Activated naive CD8-positive, alpha-beta T cell (primary cell): ENCODE measurements at regions not wholly inside any gene's neighbourhood (a gene's known extent, or its start where the extent isn't known, plus 50 kb on each side); places are given as distances from the start of the nearest gene placed in this dataset.
"Not testable (repeated sequence)": the region's sequence is repeated elsewhere in the genome, so short reads cannot be mapped to it uniquely, and the experiment has no call there.

Experiments used
- H3K27ac Mint-ChIP-seq: one replicate; pipeline ENCODE4 v1.8.0; 2021; ENCODE audit warnings: mixed read lengths
- H3K27me3 Mint-ChIP-seq: one replicate; pipeline ENCODE4 v1.8.0; 2021; ENCODE audit warnings: mixed read lengths
- H3K36me3 Mint-ChIP-seq: one replicate; pipeline ENCODE4 v1.8.0; 2021; ENCODE audit warnings: mixed read lengths
- H3K4me1 Mint-ChIP-seq: one replicate; pipeline ENCODE4 v1.8.0; 2021; ENCODE audit warnings: low read depth, mixed read lengths
- H3K4me3 Mint-ChIP-seq: one replicate; pipeline ENCODE4 v1.8.0; 2021; ENCODE audit warnings: mild to moderate bottlenecking, mixed read lengths
- H3K9me3 Mint-ChIP-seq: one replicate; pipeline ENCODE4 v1.8.0; 2021; ENCODE audit warnings: low read depth, mixed read lengths

DNA sequence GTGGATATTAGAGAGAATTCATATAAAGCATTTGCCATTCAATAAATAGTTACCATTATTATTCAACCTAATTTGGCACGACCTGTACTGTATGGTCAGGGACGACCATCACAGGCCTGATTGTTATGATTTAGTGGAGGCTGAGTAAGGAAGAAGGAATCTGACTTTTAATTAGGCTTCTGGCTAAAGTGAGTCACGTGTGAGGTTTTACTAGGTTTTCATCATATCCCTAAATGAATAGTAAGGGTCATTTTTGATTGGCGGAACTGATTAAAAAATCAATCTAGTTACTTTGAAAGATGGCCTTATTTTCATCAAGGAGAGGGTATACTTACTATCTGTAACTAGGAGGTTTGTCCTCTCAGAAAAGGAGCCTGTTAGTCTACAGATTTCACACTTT, 143.4 kb downstream of the ADCYAP1 start:
- peaks cover 2% of the 10 kb centered on the region for H3K27me3 Mint-ChIP-seq

DNA sequence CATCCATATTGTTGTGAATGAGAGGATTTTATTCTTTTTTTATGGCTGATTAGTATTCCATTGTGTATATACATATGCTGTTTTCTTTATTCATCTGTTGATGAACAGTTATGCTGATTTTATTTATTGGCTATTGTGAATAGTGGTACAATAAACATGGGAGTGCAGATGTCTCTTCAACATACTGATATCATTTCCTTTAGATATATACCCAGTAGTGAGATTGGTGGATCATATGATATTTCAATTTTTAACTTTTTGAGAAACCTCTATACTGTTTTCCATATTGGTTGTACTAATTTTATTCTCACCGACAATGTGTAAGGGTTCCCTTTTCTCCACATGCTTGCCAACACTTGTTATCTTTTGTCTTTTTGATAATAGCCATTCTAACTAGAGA, 144.5 kb downstream of the ADCYAP1 start:
- no peaks in the 10 kb centered on the region for H3K4me1 Mint-ChIP-seq
- H3K9me3 Mint-ChIP-seq, result no peaks in the 10 kb centered on the region
- H3K27ac Mint-ChIP-seq, result no peak overlapping the region
- H3K36me3 Mint-ChIP-seq, result no peaks in the 10 kb centered on the region
- no peak overlapping the region for H3K4me3 Mint-ChIP-seq
- H3K27me3 Mint-ChIP-seq, result peaks cover 2% of the 10 kb centered on the region

More for the DNA sequence above, 143.4 kb downstream of the ADCYAP1 start:
- Mint-ChIP-seq H3K4me1 (no peaks in the 10 kb centered on the region), H3K27ac (no peak overlapping the region), H3K4me3 (no peak overlapping the region), H3K36me3 (no peaks in the 10 kb centered on the region), H3K9me3 (no peaks in the 10 kb centered on the region)

GRCh38 chr18:1050012-1050657, 145.5 kb downstream of the ADCYAP1 start:
- Mint-ChIP-seq H3K27ac (no peak overlapping the region), H3K36me3 (no peaks in the 10 kb centered on the region), H3K4me3 (no peak overlapping the region), H3K9me3 (no peaks in the 10 kb centered on the region), H3K4me1 (no peaks in the 10 kb centered on the region), H3K27me3 (peaks cover 2% of the 10 kb centered on the region)

DNA sequence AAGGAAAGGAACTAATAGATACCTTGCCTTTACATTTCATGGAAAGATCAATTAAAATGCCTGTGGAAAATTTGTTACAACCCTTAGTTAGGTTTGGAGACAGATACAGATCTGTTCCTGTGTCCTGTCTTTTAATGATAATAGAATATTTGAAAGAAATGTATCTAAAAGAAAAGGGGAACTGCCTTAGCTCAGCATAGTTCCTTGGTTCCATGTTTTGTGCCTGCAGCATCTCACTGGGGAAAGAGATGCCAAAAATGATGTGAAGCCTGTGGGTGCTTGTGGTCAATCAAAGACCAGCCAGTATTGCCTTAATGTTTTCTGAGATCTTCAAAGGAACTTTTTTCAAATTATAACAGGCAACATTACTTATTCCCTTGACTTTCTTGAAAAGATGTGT, 147.6 kb downstream of the ADCYAP1 start:
- H3K27me3 Mint-ChIP-seq, result no peaks in the 10 kb centered on the region
- no peak overlapping the region for H3K4me3 Mint-ChIP-seq
- no peaks in the 10 kb centered on the region for H3K36me3 Mint-ChIP-seq
- H3K27ac Mint-ChIP-seq, result no peak overlapping the region
- no peaks in the 10 kb centered on the region for H3K9me3 Mint-ChIP-seq
- H3K4me1 Mint-ChIP-seq, result no peaks in the 10 kb centered on the region

DNA sequence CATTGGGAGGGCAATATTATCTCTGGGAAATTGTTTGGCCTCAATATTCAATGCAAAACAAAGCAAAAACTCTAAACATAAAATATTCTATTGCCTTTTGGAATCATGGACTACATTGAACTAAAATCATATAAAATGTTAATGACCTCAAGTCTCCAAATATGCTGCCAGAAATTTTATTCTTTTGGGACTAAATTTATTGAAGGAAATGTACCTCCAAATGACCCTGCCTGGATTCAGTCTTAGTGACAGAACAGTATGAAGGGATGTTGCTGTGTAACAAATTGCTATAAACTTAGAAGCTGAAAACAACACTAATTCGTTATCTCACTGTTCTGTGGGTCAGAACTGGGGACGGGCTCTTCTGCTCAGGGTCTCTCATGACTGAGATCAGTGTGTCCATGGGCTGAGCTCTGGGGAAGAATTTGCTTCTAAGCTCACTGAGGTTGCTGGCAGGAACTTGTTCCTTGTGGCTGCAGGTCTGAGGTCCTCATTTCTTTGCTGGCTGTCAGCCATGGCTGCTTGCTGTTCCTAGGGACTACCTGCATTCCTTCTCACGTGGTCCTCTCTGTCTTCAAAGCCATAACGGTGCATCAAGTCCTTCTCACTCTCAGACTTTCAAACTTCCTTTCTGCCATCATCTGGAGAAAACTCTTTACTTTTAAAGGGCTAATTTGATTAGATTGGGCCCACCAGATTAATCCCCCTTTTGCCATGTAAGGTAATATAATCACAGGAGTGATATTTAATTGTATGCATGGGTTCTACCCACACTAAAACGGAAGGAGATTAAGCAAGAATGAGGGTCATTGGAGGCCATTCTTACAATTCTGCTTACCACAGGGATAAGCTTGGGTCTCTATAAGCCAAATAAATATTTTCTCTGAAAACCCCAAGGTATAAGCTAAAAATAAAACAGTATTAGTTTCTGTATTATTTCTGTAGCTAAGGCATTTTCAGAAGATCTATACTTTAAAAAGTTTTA, 149.0 kb downstream of the ADCYAP1 start:
- Mint-ChIP-seq H3K4me3 (no peak overlapping the region), H3K27me3 (no peaks in the 10 kb centered on the region), H3K4me1 (no peaks in the 10 kb centered on the region), H3K27ac (no peak overlapping the region), H3K36me3 (no peaks in the 10 kb centered on the region), H3K9me3 (no peaks in the 10 kb centered on the region)

GRCh38 chr18:1056404-1056803, 151.7 kb downstream of the ADCYAP1 start:
- peaks cover 4% of the 10 kb centered on the region for H3K9me3 Mint-ChIP-seq
- no peak overlapping the region for H3K4me3 Mint-ChIP-seq
- H3K36me3 Mint-ChIP-seq, result no peaks in the 10 kb centered on the region
- no peaks in the 10 kb centered on the region for H3K27me3 Mint-ChIP-seq
- no peak overlapping the region for H3K27ac Mint-ChIP-seq
- H3K4me1 Mint-ChIP-seq, result no peaks in the 10 kb centered on the region

DNA sequence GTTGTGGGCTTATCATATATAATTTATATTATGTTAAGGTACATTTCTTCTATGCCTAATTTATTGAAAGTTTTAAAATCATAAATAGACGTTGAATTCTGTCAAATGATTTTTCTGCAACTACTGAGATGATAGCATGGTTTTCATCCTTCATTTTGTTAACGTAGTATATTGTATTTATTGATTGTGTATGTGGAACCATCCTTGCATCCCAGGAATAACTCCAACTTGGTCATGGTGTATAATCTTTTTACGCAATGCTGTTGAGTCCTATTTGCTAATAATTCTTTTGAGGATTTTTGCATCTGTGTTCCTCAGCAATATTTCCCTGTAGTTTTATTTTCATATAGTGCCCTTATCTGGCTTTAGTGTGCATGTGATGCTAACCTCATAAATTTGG, 152.7 kb downstream of the ADCYAP1 start:
- H3K27me3 Mint-ChIP-seq, result no peaks in the 10 kb centered on the region
- no peak overlapping the region for H3K27ac Mint-ChIP-seq
- peaks cover 4% of the 10 kb centered on the region for H3K9me3 Mint-ChIP-seq
- no peaks in the 10 kb centered on the region for H3K36me3 Mint-ChIP-seq
- H3K4me1 Mint-ChIP-seq, result no peaks in the 10 kb centered on the region
- H3K4me3 Mint-ChIP-seq, result no peak overlapping the region

GRCh38 chr18:1062588-1062987, 157.9 kb downstream of the ADCYAP1 start:
- Mint-ChIP-seq H3K4me3 (no peak overlapping the region), H3K4me1 (no peaks in the 10 kb centered on the region), H3K9me3 (peaks cover 4% of the 10 kb centered on the region), H3K27ac (no peak overlapping the region), H3K27me3 (no peaks in the 10 kb centered on the region), H3K36me3 (no peaks in the 10 kb centered on the region)

GRCh38 chr18:1075322-1075721, 170.7 kb downstream of the ADCYAP1 start:
- Mint-ChIP-seq H3K27ac (no peak overlapping the region), H3K9me3 (no peaks in the 10 kb centered on the region), H3K27me3 (no peaks in the 10 kb centered on the region), H3K4me1 (no peaks in the 10 kb centered on the region), H3K4me3 (no peak overlapping the region), H3K36me3 (no peaks in the 10 kb centered on the region)

DNA sequence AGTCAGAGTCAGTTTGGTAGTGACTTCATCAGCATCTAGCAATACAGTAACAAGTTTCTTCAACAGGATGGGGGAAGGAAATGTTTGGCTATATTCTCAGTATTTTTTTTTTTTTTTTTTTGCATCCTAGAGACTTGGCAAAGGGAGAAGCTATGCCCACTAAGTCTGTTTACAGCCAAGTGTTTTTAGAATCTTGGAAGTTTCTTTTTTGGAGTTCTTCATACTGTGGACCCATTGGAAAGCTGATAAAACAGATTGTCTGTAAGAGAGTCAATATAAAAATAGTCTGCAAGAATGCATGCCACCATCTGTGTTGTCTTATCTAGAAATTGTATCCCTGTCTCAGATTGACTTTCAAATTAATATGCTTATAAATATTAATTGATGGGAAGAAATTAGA, 171.2 kb downstream of the ADCYAP1 start:
- H3K27me3 Mint-ChIP-seq, result no peaks in the 10 kb centered on the region
- no peak overlapping the region for H3K27ac Mint-ChIP-seq
- H3K4me1 Mint-ChIP-seq, result no peaks in the 10 kb centered on the region
- no peaks in the 10 kb centered on the region for H3K9me3 Mint-ChIP-seq
- no peaks in the 10 kb centered on the region for H3K36me3 Mint-ChIP-seq
- H3K4me3 Mint-ChIP-seq, result no peak overlapping the region

DNA sequence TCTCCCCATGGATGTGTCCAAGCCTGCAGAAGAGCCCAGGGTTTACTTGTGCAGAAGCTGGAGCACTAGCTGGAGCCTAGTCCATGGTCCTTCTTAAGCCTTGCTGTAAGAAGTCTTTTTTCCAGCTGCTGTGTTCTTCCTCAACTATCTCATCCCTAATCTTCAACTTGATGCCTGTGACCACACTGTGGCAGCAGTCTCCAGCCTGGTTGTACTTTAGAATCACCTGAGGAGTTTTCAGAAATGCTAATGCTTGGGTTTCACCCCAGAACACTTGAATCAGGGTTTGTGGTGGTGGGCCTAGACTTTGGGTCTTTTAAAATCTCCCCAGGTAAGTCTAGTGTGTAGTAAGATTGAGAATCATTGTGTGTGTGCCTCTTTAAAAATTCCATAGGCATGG, 173.6 kb downstream of the ADCYAP1 start:
- Mint-ChIP-seq H3K4me1 (no peaks in the 10 kb centered on the region), H3K27me3 (no peaks in the 10 kb centered on the region), H3K4me3 (no peak overlapping the region)

DNA sequence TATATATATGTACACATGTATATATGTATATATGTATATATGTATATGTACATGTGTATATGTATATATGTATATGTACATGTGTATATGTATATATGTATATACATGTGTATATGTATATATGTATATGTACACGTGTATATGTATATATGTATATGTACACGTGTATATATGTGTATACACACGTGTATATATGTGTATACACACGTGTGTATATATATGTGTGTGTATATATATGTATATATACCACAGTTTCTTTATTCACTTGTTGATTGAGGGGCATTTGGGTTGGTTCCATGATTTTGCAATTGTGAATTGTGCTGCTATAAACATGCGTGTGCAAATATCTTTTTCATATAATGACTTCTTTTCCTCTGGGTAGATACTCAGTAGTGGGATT, 179.0 kb downstream of the ADCYAP1 start:
- H3K4me1 Mint-ChIP-seq, H3K27ac Mint-ChIP-seq, H3K36me3 Mint-ChIP-seq, H3K27me3 Mint-ChIP-seq, H3K9me3 Mint-ChIP-seq, H3K4me3 Mint-ChIP-seq: not testable (repeated sequence)

More for the DNA sequence above, 173.6 kb downstream of the ADCYAP1 start:
- H3K9me3 Mint-ChIP-seq, result no peaks in the 10 kb centered on the region
- H3K27ac Mint-ChIP-seq, result no peak overlapping the region
- H3K36me3 Mint-ChIP-seq, result no peaks in the 10 kb centered on the region

DNA sequence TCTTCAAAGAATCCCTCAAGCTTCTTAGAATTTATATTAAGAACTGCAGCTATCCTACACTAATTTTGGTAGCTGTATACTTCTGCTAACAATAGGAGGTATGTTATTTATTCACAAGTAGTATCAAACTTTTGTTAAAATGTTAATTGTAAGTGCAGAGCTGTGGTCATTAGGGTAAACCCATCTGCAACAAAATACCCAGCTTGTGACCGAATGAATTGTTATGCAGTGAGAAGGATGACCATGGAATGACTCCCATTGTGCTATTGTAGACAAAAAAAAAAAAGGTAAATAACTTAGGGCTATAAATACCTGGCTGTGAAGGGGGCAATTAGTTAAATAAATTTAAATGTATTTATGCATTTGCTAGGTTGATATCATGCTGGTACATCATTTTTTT, 186.1 kb downstream of the ADCYAP1 start:
- no peak overlapping the region for H3K4me3 Mint-ChIP-seq
- H3K27ac Mint-ChIP-seq, result no peak overlapping the region
- no peaks in the 10 kb centered on the region for H3K36me3 Mint-ChIP-seq
- no peaks in the 10 kb centered on the region for H3K27me3 Mint-ChIP-seq
- peaks cover 14% of the 10 kb centered on the region for H3K9me3 Mint-ChIP-seq
- no peaks in the 10 kb centered on the region for H3K4me1 Mint-ChIP-seq

GRCh38 chr18:1092228-1092627, 187.6 kb downstream of the ADCYAP1 start:
- peaks cover 12% of the 10 kb centered on the region for H3K9me3 Mint-ChIP-seq
- H3K27me3 Mint-ChIP-seq, result no peaks in the 10 kb centered on the region
- no peaks in the 10 kb centered on the region for H3K36me3 Mint-ChIP-seq
- H3K27ac Mint-ChIP-seq, result no peak overlapping the region
- no peaks in the 10 kb centered on the region for H3K4me1 Mint-ChIP-seq
- no peak overlapping the region for H3K4me3 Mint-ChIP-seq

DNA sequence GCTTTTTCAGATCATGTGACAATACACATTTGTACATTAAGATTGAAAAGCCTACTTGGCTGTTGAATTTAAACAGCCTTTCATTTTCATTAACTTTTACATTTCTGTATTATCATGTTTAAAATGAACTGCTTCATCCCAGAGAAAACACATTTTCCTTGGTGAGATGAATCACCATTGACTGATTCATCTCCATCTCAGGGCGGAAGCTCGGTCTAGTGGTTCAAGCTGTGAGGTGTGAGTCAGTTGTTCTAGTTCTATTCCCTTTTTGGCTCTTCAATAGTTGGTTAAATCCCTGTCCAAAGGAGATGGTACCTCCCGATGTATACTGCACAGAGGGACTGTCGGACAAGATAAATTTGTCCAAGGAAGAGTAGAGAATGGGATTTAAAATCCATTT, 189.7 kb downstream of the ADCYAP1 start:
- Mint-ChIP-seq H3K4me1 (no peaks in the 10 kb centered on the region), H3K9me3 (peaks cover 6% of the 10 kb centered on the region), H3K27me3 (no peaks in the 10 kb centered on the region), H3K27ac (no peak overlapping the region), H3K4me3 (no peak overlapping the region), H3K36me3 (no peaks in the 10 kb centered on the region)
